Upper lobe of left lung (tissue), 4 donors: ENCODE measurements at regions not wholly inside any gene's neighbourhood (a gene's known extent, or its start where the extent isn't known, plus 50 kb on each side); places are given as distances from the start of the nearest gene placed in this dataset.

Source experiments
- POLR2A ChIP-seq, 4 donors: fragments of 450-650 bp; IDR thresholded peaks; one replicate each; pipeline ENCODE4 v1.5.1; 2016 to 2017; ENCODE audit warnings: antibody characterized with exemption in 4 of 4, mild to moderate bottlenecking in 2 of 4
- POLR2AphosphoS5 ChIP-seq, 2 donors: sonication (generic); formaldehyde crosslinking; IDR thresholded peaks; one replicate each; pipeline ENCODE4 v1.5.1; 2017; ENCODE audit warnings: antibody characterized with exemption in 2 of 2
- TF ChIP-seq, protein P1 (sequence below), 6 experiments: fragments of 450-650 bp in 4 of 6; fragments of 200-600 bp in 2 of 6; sonication (generic) in 2 of 6; IDR thresholded peaks; one replicate each; pipeline ENCODE4 v1.5.1; 2016 to 2019; ENCODE audit warnings: antibody characterized with exemption in 6 of 6

DNA sequence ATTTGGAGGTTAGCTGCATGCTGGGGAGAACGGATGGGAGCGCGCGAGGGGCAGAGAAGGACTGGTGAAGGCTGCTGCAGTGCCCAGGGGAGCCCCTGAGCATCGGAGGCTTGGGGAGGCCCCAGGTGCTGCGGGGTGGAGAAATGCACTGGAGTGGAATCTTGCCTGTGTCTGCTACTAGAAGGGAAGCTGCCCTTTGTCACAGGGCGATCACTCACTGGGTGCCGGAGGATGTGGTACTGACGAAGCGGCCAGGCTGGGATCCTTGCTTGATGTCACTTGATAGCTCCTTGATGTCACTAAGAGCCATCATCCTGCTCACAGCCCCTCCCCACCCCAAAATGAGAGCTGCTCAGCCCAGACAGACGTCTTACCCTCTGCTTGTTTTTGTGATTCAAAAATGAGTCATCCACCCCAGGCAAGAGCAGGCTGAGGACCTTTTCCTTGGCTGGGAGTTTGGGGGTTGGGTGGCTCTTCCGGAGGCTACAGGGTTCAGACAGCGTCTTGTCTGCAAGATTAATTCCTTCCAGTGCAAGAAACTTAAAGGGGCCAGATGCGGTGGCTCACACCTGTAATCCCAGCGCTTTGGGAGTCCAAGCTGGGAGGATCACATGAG is 62.6 kb upstream of the PMEPA1 start:
- TF ChIP-seq, protein P1, sequence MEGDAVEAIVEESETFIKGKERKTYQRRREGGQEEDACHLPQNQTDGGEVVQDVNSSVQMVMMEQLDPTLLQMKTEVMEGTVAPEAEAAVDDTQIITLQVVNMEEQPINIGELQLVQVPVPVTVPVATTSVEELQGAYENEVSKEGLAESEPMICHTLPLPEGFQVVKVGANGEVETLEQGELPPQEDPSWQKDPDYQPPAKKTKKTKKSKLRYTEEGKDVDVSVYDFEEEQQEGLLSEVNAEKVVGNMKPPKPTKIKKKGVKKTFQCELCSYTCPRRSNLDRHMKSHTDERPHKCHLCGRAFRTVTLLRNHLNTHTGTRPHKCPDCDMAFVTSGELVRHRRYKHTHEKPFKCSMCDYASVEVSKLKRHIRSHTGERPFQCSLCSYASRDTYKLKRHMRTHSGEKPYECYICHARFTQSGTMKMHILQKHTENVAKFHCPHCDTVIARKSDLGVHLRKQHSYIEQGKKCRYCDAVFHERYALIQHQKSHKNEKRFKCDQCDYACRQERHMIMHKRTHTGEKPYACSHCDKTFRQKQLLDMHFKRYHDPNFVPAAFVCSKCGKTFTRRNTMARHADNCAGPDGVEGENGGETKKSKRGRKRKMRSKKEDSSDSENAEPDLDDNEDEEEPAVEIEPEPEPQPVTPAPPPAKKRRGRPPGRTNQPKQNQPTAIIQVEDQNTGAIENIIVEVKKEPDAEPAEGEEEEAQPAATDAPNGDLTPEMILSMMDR (IDR thresholded peaks at IDR 0.05) = no peak
- TF ChIP-seq POLR2A (IDR thresholded peaks at IDR 0.05) = no peak
- TF ChIP-seq POLR2AphosphoS5 (IDR thresholded peaks at IDR 0.05) = no peak
